ENCODE measurements at regions not wholly inside any gene's neighbourhood (a gene's known extent, or its start where the extent isn't known, plus 50 kb on each side); places are given as distances from the start of the nearest gene placed in this dataset.

DNA sequence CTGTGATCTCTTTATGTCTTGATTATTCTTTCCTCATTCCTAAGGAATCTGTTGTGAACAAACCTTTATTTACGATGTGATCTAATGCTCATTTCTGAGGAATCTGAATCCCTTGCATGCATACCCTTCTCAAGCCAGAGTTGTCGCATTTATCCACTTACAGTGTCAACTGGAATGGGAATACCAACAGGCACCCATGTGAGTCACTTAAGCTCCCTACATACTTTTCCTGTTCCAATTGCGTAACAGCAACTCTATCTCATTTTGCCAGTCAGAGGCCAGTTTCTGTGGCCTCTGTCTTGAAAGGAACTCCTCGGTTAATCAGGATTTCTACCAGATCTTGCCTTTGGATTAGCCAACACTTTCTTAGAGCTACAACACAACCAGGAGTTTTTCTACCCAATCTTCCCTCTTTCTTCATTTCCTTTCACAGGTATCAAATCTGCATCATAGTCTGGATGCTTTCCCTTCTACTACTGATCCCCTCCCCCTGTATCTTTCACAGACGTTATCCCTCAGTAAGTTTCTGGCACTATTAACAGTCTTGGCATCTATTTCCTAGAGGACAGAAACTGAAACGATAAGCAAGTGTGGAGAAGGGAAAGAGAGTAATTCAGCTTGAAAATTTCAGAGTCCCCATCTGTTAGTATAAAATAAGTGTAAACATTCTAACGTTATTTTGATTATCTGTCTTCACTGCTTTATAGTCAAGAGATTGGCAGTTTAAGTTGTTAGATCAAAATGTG lies 66.8 kb upstream of the BCHE start:
- no peak for DNase-seq (ENCODE audit: low spot score)

DNA sequence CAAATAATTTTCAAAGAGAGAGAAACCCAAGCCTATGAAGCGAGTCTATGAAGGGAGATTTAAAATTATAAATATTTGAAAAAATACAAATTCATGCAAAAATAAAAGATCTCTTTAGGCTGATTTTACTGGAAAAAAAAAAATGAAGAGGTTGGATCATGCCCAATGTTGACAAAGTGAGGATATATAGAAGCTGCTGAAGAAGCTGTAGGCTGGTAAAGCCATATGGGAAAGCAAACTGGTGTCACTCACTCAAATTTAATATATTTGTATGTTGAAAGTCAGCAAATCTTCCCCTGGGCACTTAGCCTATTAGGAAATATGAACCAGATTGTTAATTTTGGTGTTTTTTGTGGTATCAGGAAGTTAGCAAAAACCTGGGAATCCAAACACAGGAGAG lies 61.8 kb upstream of the BCHE start:
- no peak for DNase-seq (ENCODE audit: low spot score)

DNA sequence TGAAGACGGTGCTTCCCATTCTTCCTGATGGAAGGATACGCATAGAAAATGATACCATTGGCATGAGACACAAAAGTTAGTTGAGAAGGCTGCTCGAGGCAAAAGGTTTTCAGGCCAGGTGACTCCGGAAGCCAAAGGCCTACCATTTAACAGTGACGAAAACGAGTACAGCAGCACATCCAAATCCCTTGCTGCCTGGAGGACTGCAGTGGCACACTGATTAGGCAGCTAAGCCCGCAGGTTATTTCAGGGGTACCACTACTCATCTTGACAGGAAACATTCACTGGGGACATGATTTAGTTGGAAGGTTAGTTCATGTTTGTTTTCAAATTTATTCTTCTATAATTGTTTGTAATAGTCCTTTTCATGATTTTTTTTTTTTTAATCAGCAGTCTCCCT lies 59.9 kb upstream of the BCHE start:
- no peak for DNase-seq (ENCODE audit: low spot score)

DNA sequence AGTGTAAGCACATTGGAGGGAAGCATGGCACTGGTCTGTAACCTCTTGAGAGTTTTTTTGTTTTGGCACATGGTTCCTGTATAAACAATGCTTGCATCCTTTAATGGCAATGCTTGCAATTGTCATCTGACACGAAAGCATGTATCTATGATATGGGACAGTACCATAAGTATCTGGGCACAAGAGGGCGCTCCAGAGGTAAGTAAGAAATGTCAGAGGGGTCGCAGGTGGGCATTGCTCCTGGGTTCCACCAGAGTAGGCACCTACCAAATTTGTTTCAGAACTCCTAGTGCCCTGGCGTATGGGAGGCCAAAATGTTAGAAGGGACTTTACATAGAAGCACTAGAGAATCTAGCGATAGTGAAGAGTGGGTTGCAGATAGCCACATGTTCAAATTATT lies 58.7 kb upstream of the BCHE start:
- peak; percentile 46 for DNase-seq (ENCODE audit: low spot score)

DNA sequence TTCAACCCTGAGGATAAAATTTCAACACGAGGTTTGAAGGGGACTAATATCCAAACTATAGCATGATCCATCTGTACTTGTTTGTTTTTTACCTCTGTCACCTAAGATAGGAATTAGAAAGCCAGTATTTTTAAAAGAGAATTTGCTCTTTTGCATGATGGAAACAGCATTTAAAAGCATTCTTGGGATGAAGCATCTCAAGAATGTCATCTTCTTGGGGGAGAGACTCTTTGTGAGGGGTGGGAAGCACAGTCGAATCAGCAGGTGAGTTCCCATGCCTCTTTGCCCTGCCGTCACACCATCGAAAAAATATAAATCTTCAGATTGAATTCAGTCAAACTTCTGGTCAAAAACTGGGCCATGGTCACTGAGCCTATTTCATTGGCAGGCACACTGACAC lies 55.3 kb upstream of the BCHE start:
- DNase-seq (ENCODE audit: low spot score), result no peak
